Fibroblast of pulmonary artery (primary cell): ENCODE measurements at regions not wholly inside any gene's neighbourhood (a gene's known extent, or its start where the extent isn't known, plus 50 kb on each side); places are given as distances from the start of the nearest gene placed in this dataset.

Experiments
- DNase-seq: peaks from one replicate; pipeline ENCODE4 v3.0.0-alpha.2; 2010; ENCODE audit warnings: low read depth
- H3K4me3 ChIP-seq: replicated peaks from 2 replicates; pipeline ENCODE4 v1.5.1; 2011; ENCODE audit warnings: low read depth, mild to moderate bottlenecking, control low read depth, low read length, moderate library complexity
- CTCF ChIP-seq: IDR thresholded peaks from 2 replicates; pipeline ENCODE4 v1.5.1; 2011; ENCODE audit warnings: mild to moderate bottlenecking, control low read depth, low read length, inconsistent platforms; ENCODE audit errors: missing control alignments

- no peak overlapping the region for H3K4me3 ChIP-seq
- DNase-seq, result peak; percentile 30
- no peak for TF ChIP-seq CTCF
Observed at GRCh38 chr11:70016666-70017367, 61.3 kb upstream of the ANO1 start.

GRCh38 chr11:70018816-70019215 is 59.3 kb upstream of the ANO1 start:
- no peak for TF ChIP-seq CTCF
- no peak for DNase-seq
- H3K4me3 ChIP-seq, result no peak overlapping the region

GRCh38 chr11:70019576-70020011 is 58.5 kb upstream of the ANO1 start:
- H3K4me3 ChIP-seq, result no peak overlapping the region
- TF ChIP-seq CTCF, result no peak
- peak; percentile 7 for DNase-seq

GRCh38 chr11:70020336-70021214 is 57.5 kb upstream of the ANO1 start:
- H3K4me3 ChIP-seq, result no peak overlapping the region
- DNase-seq, result no peak
- TF ChIP-seq CTCF, result no peak

DNA sequence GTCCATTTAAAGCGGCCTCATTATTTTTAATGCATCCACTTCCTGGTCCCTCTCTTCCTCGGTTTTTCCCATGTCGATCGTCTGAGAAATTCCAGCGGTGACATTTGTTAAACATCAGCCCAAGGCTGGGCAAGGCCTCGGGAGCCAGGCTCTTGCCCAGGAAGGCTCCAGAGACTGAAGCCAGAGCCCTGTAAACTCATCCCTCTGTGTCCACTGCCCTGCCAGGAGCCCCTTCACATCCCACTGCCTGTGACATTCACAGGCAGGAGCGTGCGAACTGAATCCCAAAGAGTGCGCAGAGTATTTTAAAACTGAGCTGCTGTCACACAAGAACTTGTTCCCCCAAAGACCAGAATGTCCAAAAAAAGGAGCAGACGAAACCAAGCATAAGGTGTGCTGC is 56.5 kb upstream of the ANO1 start:
- H3K4me3 ChIP-seq, result no peak overlapping the region
- TF ChIP-seq CTCF, result no peak
- DNase-seq, result no peak

DNA sequence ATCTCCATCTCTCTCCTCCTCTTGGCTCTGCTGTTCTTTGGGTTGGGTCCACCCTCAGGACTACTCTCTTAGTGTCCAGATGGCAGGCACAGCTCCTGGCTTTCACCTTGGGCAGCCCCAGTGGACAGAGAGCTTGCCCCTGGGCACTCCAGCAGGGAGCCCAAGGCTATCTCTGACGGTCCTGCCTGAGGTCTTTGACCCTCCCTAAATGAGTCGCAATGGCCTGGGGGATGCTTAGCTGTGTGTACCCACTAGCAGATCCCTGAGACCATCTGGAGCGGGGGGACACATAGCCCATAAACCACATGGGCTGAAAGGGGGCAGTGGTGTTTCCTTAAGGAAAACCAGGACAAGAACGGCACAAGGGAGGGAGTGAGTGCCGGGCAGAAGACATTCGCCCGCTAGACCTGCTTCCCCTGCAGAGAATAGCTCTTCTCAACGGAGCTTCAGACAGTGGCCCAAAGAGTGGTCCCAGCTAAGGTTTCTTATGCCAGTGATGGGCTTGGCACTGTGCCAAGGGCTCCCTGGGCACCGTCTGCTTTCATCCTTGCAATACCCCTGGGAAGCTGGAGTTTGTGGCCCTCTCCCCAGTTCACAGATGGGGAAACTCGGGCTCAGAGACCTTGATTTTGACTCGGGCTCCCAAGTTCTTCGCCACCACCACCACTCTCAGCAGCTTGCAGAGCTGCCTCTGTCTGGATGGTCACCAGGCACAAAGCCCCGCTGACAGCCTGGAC is 53.9 kb upstream of the ANO1 start:
- no peak overlapping the region for H3K4me3 ChIP-seq
- DNase-seq, result no peak
- TF ChIP-seq CTCF, result no peak
